HUES48 (cell line): ENCODE measurements at regions not wholly inside any gene's neighbourhood (a gene's known extent, or its start where the extent isn't known, plus 50 kb on each side); places are given as distances from the start of the nearest gene placed in this dataset.

Source experiments
- H3K27ac ChIP-seq: one replicate; pipeline ENCODE4 v1.7.0; 2013; ENCODE audit warnings: low read depth, low read length, inconsistent platforms
- H3K27me3 ChIP-seq: 2 replicates; pipeline ENCODE4 v1.6.1; 2013; ENCODE audit warnings: mild to moderate bottlenecking, low read length; ENCODE audit not compliant: control insufficient read depth, insufficient read depth
- H3K36me3 ChIP-seq: 2 replicates; pipeline ENCODE4 v1.6.1; 2013; ENCODE audit warnings: low read length; ENCODE audit not compliant: control insufficient read depth, insufficient read depth
- H3K4me1 ChIP-seq: 2 replicates; pipeline ENCODE4 v1.6.1; 2013; ENCODE audit warnings: mild to moderate bottlenecking, low read length; ENCODE audit not compliant: control insufficient read depth, insufficient read depth
- H3K4me3 ChIP-seq: 2 replicates; pipeline ENCODE4 v1.5.1; 2013; ENCODE audit warnings: mild to moderate bottlenecking, low read depth, low read length
- H3K9ac ChIP-seq: 2 replicates; pipeline ENCODE4 v1.6.1; 2013; ENCODE audit warnings: mild to moderate bottlenecking, low read depth, low read length, moderate library complexity
- H3K9me3 ChIP-seq: 2 replicates; pipeline ENCODE4 v1.6.1; 2013; ENCODE audit warnings: low read length; ENCODE audit not compliant: control insufficient read depth, insufficient read depth

DNA sequence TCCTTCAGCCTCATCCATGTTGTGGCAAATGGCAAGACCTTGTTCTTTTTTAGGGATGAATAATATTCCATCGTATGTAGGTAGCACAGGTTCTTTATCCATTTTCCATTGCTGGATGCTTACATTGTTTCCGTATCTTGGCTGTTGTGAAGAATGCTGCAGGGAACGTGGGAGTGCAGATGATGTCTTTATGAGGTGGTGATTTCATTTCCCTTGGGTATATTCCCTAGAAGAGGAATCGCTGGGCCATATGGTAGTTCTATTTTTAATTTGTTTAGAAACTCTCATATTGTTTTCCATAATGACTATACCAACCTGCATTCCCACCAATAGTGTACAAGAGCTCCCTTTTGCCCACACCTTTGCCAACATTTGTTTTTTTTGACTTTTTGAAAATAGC lies 186.3 kb upstream of the TMTC4 start:
- no peaks in the 10 kb centered on the region for H3K4me1 ChIP-seq
- peaks cover 4% of the 10 kb centered on the region for H3K9me3 ChIP-seq
- no peak overlapping the region for H3K9ac ChIP-seq
- no peaks in the 10 kb centered on the region for H3K36me3 ChIP-seq
- no peak overlapping the region for H3K27ac ChIP-seq
- H3K27me3 ChIP-seq: no peaks in the 10 kb centered on the region
- H3K4me3 ChIP-seq: no peak overlapping the region

DNA sequence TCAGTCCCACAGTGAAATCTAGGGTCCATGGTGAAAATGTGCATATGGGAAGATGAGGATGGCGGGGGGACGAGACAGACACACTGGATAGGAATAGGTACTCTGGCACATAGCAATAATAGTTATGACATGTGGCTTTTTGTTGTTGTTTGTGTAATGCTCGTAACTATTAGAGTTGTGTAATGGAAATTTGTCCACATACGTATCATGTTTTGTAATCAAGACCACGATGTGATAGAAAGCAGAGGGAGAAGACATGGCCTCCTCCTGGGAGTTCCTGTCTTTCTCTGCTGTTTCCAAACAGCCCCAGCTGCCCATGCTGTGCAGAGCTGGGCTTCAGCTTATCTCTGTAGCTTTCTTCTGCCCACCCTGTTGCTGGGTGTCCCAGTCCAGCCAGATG lies 185.3 kb upstream of the TMTC4 start:
- Histone ChIP-seq H3K36me3 (no peaks in the 10 kb centered on the region), H3K27ac (no peak overlapping the region), H3K9me3 (no peaks in the 10 kb centered on the region), H3K4me3 (no peak overlapping the region), H3K27me3 (no peaks in the 10 kb centered on the region), H3K4me1 (no peaks in the 10 kb centered on the region), H3K9ac (no peak overlapping the region)

DNA sequence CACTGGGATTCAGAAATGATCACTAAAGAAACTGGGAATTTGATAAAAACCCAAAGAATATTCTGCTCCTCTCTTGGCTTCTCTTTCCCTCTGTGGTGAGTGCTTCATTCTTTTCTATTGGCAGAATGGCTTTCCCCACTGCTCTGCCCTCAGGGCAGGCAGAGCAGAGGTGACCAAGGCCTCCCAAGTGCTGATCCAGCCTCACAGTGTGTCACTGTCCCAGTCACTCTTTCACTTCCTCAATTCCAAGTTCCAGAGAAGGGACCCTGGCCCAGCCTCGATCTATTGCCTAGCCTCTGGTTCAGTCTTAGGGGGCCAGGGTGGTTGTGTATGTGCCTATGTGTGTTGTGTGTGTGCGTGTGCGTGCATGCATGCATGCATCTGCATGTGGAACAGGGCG lies 180.6 kb upstream of the TMTC4 start:
- Histone ChIP-seq H3K36me3 (no peaks in the 10 kb centered on the region), H3K9me3 (no peaks in the 10 kb centered on the region), H3K4me3 (no peak overlapping the region), H3K27me3 (no peaks in the 10 kb centered on the region), H3K9ac (no peak overlapping the region), H3K27ac (no peak overlapping the region), H3K4me1 (peaks cover 12% of the 10 kb centered on the region; the same call in 1 of the 2 replicates)

DNA sequence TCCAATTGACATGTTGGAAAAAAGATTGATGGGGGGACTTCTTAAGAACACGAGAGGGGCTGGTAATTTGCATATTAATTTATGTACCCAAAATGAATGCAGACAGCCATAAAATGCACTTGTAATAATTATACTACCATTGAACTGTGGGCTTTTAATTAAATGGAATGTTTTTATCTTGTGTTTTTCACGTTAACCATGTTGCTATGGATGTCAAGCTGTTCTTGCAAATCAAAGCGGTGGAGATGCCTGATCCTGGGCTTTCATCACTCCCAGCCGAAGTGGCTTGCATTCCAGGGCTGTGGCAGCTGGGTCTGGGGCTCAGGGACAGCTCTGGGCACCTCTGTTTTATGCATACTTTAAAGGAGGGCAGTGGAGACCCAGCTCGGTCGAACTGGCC lies 179.4 kb upstream of the TMTC4 start:
- Histone ChIP-seq H3K4me3 (no peak overlapping the region), H3K9me3 (no peaks in the 10 kb centered on the region), H3K27me3 (no peaks in the 10 kb centered on the region), H3K4me1 (peaks cover 12% of the 10 kb centered on the region; the same call in 1 of the 2 replicates), H3K36me3 (no peaks in the 10 kb centered on the region), H3K9ac (no peak overlapping the region), H3K27ac (no peak overlapping the region)

GRCh38 chr13:100853434-100853833 lies 178.8 kb upstream of the TMTC4 start:
- no peaks in the 10 kb centered on the region for H3K9me3 ChIP-seq
- peaks cover 12% of the 10 kb centered on the region; the same call in 1 of the 2 replicates for H3K4me1 ChIP-seq
- no peak overlapping the region for H3K27ac ChIP-seq

GRCh38 chr13:100852146-100852545 lies 177.6 kb upstream of the TMTC4 start:
- no peak overlapping the region for H3K9ac ChIP-seq
- peaks cover 12% of the 10 kb centered on the region; the same call in 1 of the 2 replicates for H3K4me1 ChIP-seq

More at GRCh38 chr13:100853434-100853833, 178.8 kb upstream of the TMTC4 start:
- no peaks in the 10 kb centered on the region for H3K27me3 ChIP-seq
- H3K4me3 ChIP-seq: no peak overlapping the region
- H3K36me3 ChIP-seq: no peaks in the 10 kb centered on the region
- no peak overlapping the region for H3K9ac ChIP-seq

DNA sequence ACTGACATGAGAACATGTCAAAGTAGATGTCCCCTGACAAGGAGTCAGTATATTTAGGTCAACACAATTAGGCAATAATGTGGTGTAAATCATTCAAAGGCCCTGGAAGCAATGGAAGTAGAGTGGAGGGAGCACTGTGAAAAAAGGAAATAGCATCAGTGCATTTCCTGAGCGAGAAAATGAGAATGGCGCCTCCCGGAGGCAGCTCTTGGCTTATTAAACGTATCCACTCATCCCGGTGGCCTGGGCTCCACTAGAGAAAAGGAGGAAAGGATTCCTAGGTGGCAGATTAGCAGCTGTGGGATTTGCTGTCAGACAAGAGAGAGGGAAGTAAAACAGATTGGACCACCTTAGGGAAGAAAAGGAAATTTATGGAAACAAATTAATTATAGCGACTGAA lies 173.7 kb upstream of the TMTC4 start:
- H3K4me1 ChIP-seq: no peaks in the 10 kb centered on the region

More at GRCh38 chr13:100852146-100852545, 177.6 kb upstream of the TMTC4 start:
- H3K27me3 ChIP-seq: no peaks in the 10 kb centered on the region
- H3K36me3 ChIP-seq: no peaks in the 10 kb centered on the region
- no peaks in the 10 kb centered on the region for H3K9me3 ChIP-seq
- H3K4me3 ChIP-seq: no peak overlapping the region
- no peak overlapping the region for H3K27ac ChIP-seq

DNA sequence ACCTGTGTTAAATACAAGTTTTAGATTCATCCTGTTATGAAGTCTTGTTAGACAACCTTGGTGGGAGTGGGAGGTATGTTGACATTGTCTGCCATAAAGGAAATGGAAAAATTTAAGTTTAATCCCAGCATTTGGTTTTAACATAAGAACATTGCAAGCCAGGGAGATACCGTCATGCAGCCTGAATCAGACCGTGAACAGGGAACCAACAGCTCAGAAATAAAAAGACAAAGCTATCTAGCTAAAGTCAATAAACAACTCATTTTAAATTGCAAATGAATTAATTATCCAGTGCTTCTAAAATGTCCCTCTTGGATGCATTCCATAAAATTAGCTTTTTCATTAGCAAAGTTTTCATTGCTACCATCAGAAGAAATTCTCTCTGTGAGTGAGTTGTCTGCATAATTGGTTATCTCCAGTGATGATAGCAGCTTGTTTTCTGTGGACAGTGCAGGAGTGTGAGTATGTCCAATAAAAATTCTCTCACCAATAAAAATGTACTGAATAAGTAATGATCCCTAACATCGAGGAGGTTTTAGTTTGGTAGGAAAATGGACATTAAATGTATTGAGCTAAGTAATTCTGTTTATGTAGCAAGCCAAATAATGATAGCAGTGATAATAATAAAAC lies 170.6 kb upstream of the TMTC4 start:
- H3K9ac ChIP-seq: no peak overlapping the region
- no peaks in the 10 kb centered on the region for H3K4me1 ChIP-seq
- no peak overlapping the region for H3K27ac ChIP-seq
- H3K36me3 ChIP-seq: no peaks in the 10 kb centered on the region
- H3K4me3 ChIP-seq: no peak overlapping the region
- H3K9me3 ChIP-seq: no peaks in the 10 kb centered on the region
- H3K27me3 ChIP-seq: no peaks in the 10 kb centered on the region

More for the DNA sequence above, 173.7 kb upstream of the TMTC4 start:
- H3K9ac ChIP-seq: no peak overlapping the region
- no peak overlapping the region for H3K4me3 ChIP-seq
- H3K27ac ChIP-seq: no peak overlapping the region
- no peaks in the 10 kb centered on the region for H3K9me3 ChIP-seq
- no peaks in the 10 kb centered on the region for H3K27me3 ChIP-seq
- no peaks in the 10 kb centered on the region for H3K36me3 ChIP-seq

GRCh38 chr13:100842136-100842535 lies 167.5 kb upstream of the TMTC4 start:
- Histone ChIP-seq H3K4me3 (no peak overlapping the region), H3K27ac (no peak overlapping the region), H3K9me3 (no peaks in the 10 kb centered on the region), H3K27me3 (no peaks in the 10 kb centered on the region), H3K9ac (no peak overlapping the region), H3K4me1 (no peaks in the 10 kb centered on the region), H3K36me3 (no peaks in the 10 kb centered on the region)

DNA sequence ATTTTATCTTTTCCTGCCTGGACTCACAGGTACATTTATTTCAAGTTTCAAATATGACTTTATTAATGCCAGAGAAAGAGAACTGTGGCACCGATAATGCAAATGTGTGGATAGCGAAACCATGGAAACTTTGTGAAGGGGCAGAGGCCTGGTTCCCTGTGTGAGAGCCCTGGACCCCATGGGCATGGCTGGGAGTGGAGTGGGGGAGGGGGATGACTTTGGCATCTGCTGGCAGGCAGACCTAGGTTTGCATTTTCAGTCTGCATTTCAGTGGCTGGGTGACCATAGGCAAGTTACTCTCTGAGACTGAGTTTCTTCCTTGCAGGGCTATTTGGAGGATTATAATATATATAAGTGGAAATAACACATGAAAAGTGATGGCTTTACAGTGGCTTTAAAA lies 163.8 kb upstream of the TMTC4 start:
- Histone ChIP-seq H3K4me3 (no peak overlapping the region), H3K4me1 (no peaks in the 10 kb centered on the region), H3K27me3 (no peaks in the 10 kb centered on the region), H3K27ac (no peak overlapping the region), H3K36me3 (no peaks in the 10 kb centered on the region), H3K9me3 (no peaks in the 10 kb centered on the region), H3K9ac (no peak overlapping the region)

- Histone ChIP-seq H3K4me3 (no peak overlapping the region), H3K9me3 (no peaks in the 10 kb centered on the region), H3K9ac (no peak overlapping the region), H3K27ac (no peak overlapping the region), H3K27me3 (no peaks in the 10 kb centered on the region), H3K36me3 (no peaks in the 10 kb centered on the region), H3K4me1 (no peaks in the 10 kb centered on the region)
These were observed 163.0 kb upstream of the TMTC4 start for GRCh38 chr13:100837631-100838030.
